DMS153 (cell line): ENCODE measurements at regions not wholly inside any gene's neighbourhood (a gene's known extent, or its start where the extent isn't known, plus 50 kb on each side); places are given as distances from the start of the nearest gene placed in this dataset.

Experiments
- DNase-seq: peaks from one replicate; lab custom pipeline; 2025; lab: John Stamatoyannopoulos, UW

GRCh38 chr1:173400387-173400995 lies 76.6 kb upstream of the PRDX6 start:
- DNase-seq = no peak

GRCh38 chr1:173403996-173404395 lies 73.1 kb upstream of the PRDX6 start:
- no peak for DNase-seq

- DNase-seq = no peak
These were observed 71.9 kb upstream of the PRDX6 start for GRCh38 chr1:173405281-173405680.

GRCh38 chr1:173405834-173406233 lies 71.3 kb upstream of the PRDX6 start:
- DNase-seq = no peak

GRCh38 chr1:173406783-173407230 lies 70.3 kb upstream of the PRDX6 start:
- no peak for DNase-seq

- no peak for DNase-seq
These were observed 69.3 kb upstream of the PRDX6 start for GRCh38 chr1:173407846-173408245.

GRCh38 chr1:173408886-173409285 lies 68.2 kb upstream of the PRDX6 start:
- DNase-seq = no peak

- no peak for DNase-seq
These were observed 67.5 kb upstream of the PRDX6 start for GRCh38 chr1:173409613-173410012.

GRCh38 chr1:173410133-173410793 lies 66.9 kb upstream of the PRDX6 start:
- no peak for DNase-seq

GRCh38 chr1:173410794-173411236 lies 66.3 kb upstream of the PRDX6 start:
- DNase-seq = no peak

- DNase-seq = no peak
These were observed 65.0 kb upstream of the PRDX6 start for GRCh38 chr1:173411835-173412742.

GRCh38 chr1:173413271-173413707 lies 63.8 kb upstream of the PRDX6 start:
- no peak for DNase-seq

- DNase-seq = no peak
These were observed 63.0 kb upstream of the PRDX6 start for GRCh38 chr1:173414136-173414535.

GRCh38 chr1:173414539-173415226 lies 62.5 kb upstream of the PRDX6 start:
- no peak for DNase-seq

- DNase-seq = no peak
These were observed 61.6 kb upstream of the PRDX6 start for GRCh38 chr1:173415490-173415889.

GRCh38 chr1:173415905-173416450 lies 61.2 kb upstream of the PRDX6 start:
- DNase-seq = no peak

GRCh38 chr1:173417563-173417962 lies 59.6 kb upstream of the PRDX6 start:
- no peak for DNase-seq

- no peak for DNase-seq
These were observed 58.8 kb upstream of the PRDX6 start for GRCh38 chr1:173418107-173418985.

- peak; percentile 13 for DNase-seq
These were observed 56.8 kb upstream of the PRDX6 start for GRCh38 chr1:173420330-173420806.

- DNase-seq = no peak
These were observed 55.8 kb upstream of the PRDX6 start for GRCh38 chr1:173421286-173421685.

- DNase-seq = no peak
These were observed 55.3 kb upstream of the PRDX6 start for GRCh38 chr1:173421789-173422188.
